Neural progenitor cell (in vitro differentiated cells): ENCODE measurements at regions not wholly inside any gene's neighbourhood (a gene's known extent, or its start where the extent isn't known, plus 50 kb on each side); places are given as distances from the start of the nearest gene placed in this dataset.

Experiments used
- DNase-seq: peaks from one replicate; pipeline ENCODE4 v3.0.0-alpha.2; 2016; ENCODE audit warnings: low spot score
- H2AFZ ChIP-seq: fragments of 200-600 bp; sonication (generic); replicated peaks from 2 replicates; pipeline ENCODE4 v1.6.1; 2016; ENCODE audit warnings: antibody characterized with exemption
- H3F3A ChIP-seq: fragments of 200-600 bp; sonication (generic); 2 replicates; pipeline ENCODE4 v1.6.1; 2016; ENCODE audit warnings: antibody characterized with exemption, low read depth
- H3K27ac ChIP-seq: fragments of 200-600 bp; sonication (generic); 2 replicates; pipeline ENCODE4 v1.5.1; 2016; ENCODE audit warnings: mild to moderate bottlenecking
- H3K27me3 ChIP-seq: fragments of 200-600 bp; sonication (generic); 2 replicates; pipeline ENCODE4 v1.6.1; 2016; ENCODE audit warnings: mild to moderate bottlenecking, moderate library complexity
- H3K36me3 ChIP-seq: fragments of 200-600 bp; sonication (generic); 2 replicates; pipeline ENCODE4 v1.5.1; 2016
- H3K4me1 ChIP-seq: fragments of 200-600 bp; sonication (generic); 2 replicates; pipeline ENCODE4 v1.6.1; 2016; ENCODE audit warnings: mixed run types
- H3K4me2 ChIP-seq: fragments of 200-600 bp; sonication (generic); 2 replicates; pipeline ENCODE4 v1.6.1; 2016
- H3K4me3 ChIP-seq: fragments of 200-600 bp; sonication (generic); 2 replicates; pipeline ENCODE4 v1.5.1; 2016
- H3K79me2 ChIP-seq: fragments of 200-600 bp; sonication (generic); 2 replicates; pipeline ENCODE4 v1.6.1; 2016; ENCODE audit warnings: low read depth
- H3K9ac ChIP-seq: fragments of 200-600 bp; sonication (generic); 2 replicates; pipeline ENCODE4 v1.6.1; 2016
- H3K9me3 ChIP-seq: fragments of 200-600 bp; sonication (generic); 2 replicates; pipeline ENCODE4 v1.5.1; 2016; ENCODE audit warnings: low read depth
- H4K20me1 ChIP-seq: fragments of 200-600 bp; sonication (generic); 2 replicates; pipeline ENCODE4 v1.6.1; 2016; ENCODE audit warnings: low read depth
- H3K27ac Mint-ChIP-seq: 3 replicates; pipeline ENCODE4 v1.8.0; 2021; ENCODE audit warnings: mixed read lengths
- H3K27me3 Mint-ChIP-seq: 2 replicates; pipeline ENCODE4 v1.8.0; 2022; ENCODE audit warnings: low read depth, mild to moderate bottlenecking, inconsistent platforms, moderate library complexity, mixed read lengths; ENCODE audit not compliant: insufficient read depth
- H3K36me3 Mint-ChIP-seq: 3 replicates; pipeline ENCODE4 v1.8.0; 2021; ENCODE audit warnings: mixed read lengths
- H3K4me1 Mint-ChIP-seq: 3 replicates; pipeline ENCODE4 v1.8.0; 2021; ENCODE audit warnings: mixed read lengths
- H3K4me3 Mint-ChIP-seq: 3 replicates; pipeline ENCODE4 v1.8.0; 2021; ENCODE audit warnings: mild to moderate bottlenecking, moderate library complexity, mixed read lengths
- H3K9me3 Mint-ChIP-seq: 3 replicates; pipeline ENCODE4 v1.8.0; 2020; ENCODE audit warnings: mixed read lengths
- CTCF ChIP-seq: fragments of 200-600 bp; sonication (generic); IDR thresholded peaks from 2 replicates; pipeline ENCODE4 v1.5.1; 2017; ENCODE audit warnings: antibody characterized with exemption, mild to moderate bottlenecking
- EZH2 ChIP-seq: fragments of 200-600 bp; sonication (generic); IDR thresholded peaks from 2 replicates; pipeline ENCODE4 v1.6.1; 2017; ENCODE audit warnings: antibody characterized with exemption, mild to moderate bottlenecking, moderate library complexity
- EZH2phosphoT487 ChIP-seq: fragments of 200-600 bp; sonication (generic); IDR thresholded peaks from 2 replicates; pipeline ENCODE4 v1.6.1; 2017; ENCODE audit warnings: antibody characterized with exemption

DNA sequence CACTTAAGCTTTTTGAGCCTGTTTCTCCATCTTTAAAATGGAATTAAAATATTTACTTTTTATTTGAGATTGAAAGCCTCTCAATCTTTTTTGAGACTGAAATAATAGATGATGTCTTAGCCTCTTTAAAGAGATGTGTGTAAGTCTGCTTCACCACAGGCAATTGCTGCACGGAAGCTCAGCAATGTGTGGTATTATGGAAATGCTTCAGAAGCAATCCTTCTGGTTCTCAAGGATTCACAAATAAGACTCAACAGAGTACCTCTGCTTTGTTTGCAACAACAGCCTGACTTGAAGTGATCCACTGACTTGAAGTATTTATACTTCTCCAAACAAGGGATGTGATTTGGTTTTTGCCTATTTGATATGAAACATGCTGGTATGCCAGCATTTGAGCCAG, 332.0 kb upstream of the RASGRP1 start:
- no peak overlapping the region for H3K9ac ChIP-seq
- H3K36me3 ChIP-seq: no peaks in the 10 kb centered on the region
- no peaks in the 10 kb centered on the region for H3F3A ChIP-seq
- no peak overlapping the region for H3K27ac Mint-ChIP-seq
- H3K27ac ChIP-seq: no peak overlapping the region
- H3K27me3 Mint-ChIP-seq: no peaks in the 10 kb centered on the region
- H3K4me3 ChIP-seq: no peak overlapping the region
- peaks cover 7% of the 10 kb centered on the region for H3K9me3 Mint-ChIP-seq
- peaks cover 6% of the 10 kb centered on the region for H3K4me1 Mint-ChIP-seq
- no peaks in the 10 kb centered on the region for H4K20me1 ChIP-seq
- DNase-seq: no peak
- no peaks in the 10 kb centered on the region for H3K27me3 ChIP-seq
- H3K79me2 ChIP-seq: no peaks in the 10 kb centered on the region
- peaks cover 5% of the 10 kb centered on the region for H3K4me1 ChIP-seq
- no peak overlapping the region for H3K4me2 ChIP-seq
- no peak overlapping the region for H3K4me3 Mint-ChIP-seq
- no peak overlapping the region for H2AFZ ChIP-seq
- no peaks in the 10 kb centered on the region for H3K9me3 ChIP-seq
- TF ChIP-seq EZH2phosphoT487 (no peak), EZH2 (no peak), CTCF (no peak)
- no peaks in the 10 kb centered on the region for H3K36me3 Mint-ChIP-seq

GRCh38 chr15:38897551-38897950, 332.9 kb upstream of the RASGRP1 start:
- no peaks in the 10 kb centered on the region for H3K79me2 ChIP-seq
- no peaks in the 10 kb centered on the region for H3K36me3 ChIP-seq
- no peaks in the 10 kb centered on the region for H3K27me3 Mint-ChIP-seq
- no peak overlapping the region for H3K27ac Mint-ChIP-seq
- H3K4me1 ChIP-seq: peaks cover 5% of the 10 kb centered on the region
- no peak overlapping the region for H3K4me3 ChIP-seq
- H3K4me3 Mint-ChIP-seq: no peak overlapping the region
- H3K9me3 Mint-ChIP-seq: no peaks in the 10 kb centered on the region
- H3K36me3 Mint-ChIP-seq: no peaks in the 10 kb centered on the region
- H4K20me1 ChIP-seq: no peaks in the 10 kb centered on the region
- TF ChIP-seq EZH2 (no peak), EZH2phosphoT487 (no peak), CTCF (no peak)
- no peaks in the 10 kb centered on the region for H3K9me3 ChIP-seq
- H3K9ac ChIP-seq: no peak overlapping the region
- H3K27me3 ChIP-seq: no peaks in the 10 kb centered on the region
- H3F3A ChIP-seq: no peaks in the 10 kb centered on the region
- DNase-seq: no peak
- H3K4me2 ChIP-seq: no peak overlapping the region
- peaks cover 6% of the 10 kb centered on the region for H3K4me1 Mint-ChIP-seq
- no peak overlapping the region for H3K27ac ChIP-seq
- no peak overlapping the region for H2AFZ ChIP-seq

- no peak overlapping the region for H3K4me3 ChIP-seq
- H3K27me3 ChIP-seq: no peaks in the 10 kb centered on the region
- no peak overlapping the region for H3K4me3 Mint-ChIP-seq
- H3K36me3 Mint-ChIP-seq: no peaks in the 10 kb centered on the region
- no peak overlapping the region for H3K27ac Mint-ChIP-seq
- no peaks in the 10 kb centered on the region for H4K20me1 ChIP-seq
- peaks cover 5% of the 10 kb centered on the region for H3K4me1 ChIP-seq
- TF ChIP-seq CTCF: no peak
- no peak for TF ChIP-seq EZH2phosphoT487
- no peak for TF ChIP-seq EZH2
- H3K27me3 Mint-ChIP-seq: no peaks in the 10 kb centered on the region
- H3K4me2 ChIP-seq: no peak overlapping the region
- H3K79me2 ChIP-seq: no peaks in the 10 kb centered on the region
- no peak overlapping the region for H3K9ac ChIP-seq
- H3K27ac ChIP-seq: no peak overlapping the region
- no peaks in the 10 kb centered on the region for H3K36me3 ChIP-seq
- H3K4me1 Mint-ChIP-seq: peaks cover 6% of the 10 kb centered on the region
- no peak overlapping the region for H2AFZ ChIP-seq
- H3K9me3 ChIP-seq: no peaks in the 10 kb centered on the region
- H3F3A ChIP-seq: no peaks in the 10 kb centered on the region
- no peaks in the 10 kb centered on the region for H3K9me3 Mint-ChIP-seq
- no peak for DNase-seq
Measured at GRCh38 chr15:38898236-38898635, 333.6 kb upstream of the RASGRP1 start.

DNA sequence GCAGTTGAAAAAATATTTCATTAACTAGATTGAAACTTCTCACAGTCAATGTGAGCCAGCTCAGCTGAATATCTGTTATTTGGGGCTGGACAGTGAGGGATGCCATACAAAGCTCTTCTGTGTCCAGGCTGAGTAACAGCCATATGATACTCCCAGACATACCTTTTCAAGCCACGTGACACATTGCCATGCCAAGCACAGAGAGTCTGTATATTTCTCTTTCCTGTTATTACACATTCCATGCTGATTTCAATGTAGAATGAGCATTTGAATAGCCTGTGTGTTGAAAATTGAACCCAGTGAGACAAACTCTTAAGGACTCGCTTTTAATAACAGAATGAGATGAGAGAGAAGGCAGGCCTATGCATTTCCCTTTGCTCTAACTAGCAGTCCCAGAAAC, 334.7 kb upstream of the RASGRP1 start:
- no peaks in the 10 kb centered on the region for H3K27me3 Mint-ChIP-seq
- H3F3A ChIP-seq: no peaks in the 10 kb centered on the region
- H3K9me3 Mint-ChIP-seq: no peaks in the 10 kb centered on the region
- H4K20me1 ChIP-seq: no peaks in the 10 kb centered on the region
- no peak overlapping the region for H3K27ac Mint-ChIP-seq
- peaks cover 5% of the 10 kb centered on the region for H3K4me1 ChIP-seq
- H3K4me2 ChIP-seq: no peak overlapping the region
- H3K36me3 ChIP-seq: no peaks in the 10 kb centered on the region
- H3K79me2 ChIP-seq: no peaks in the 10 kb centered on the region
- no peak overlapping the region for H3K9ac ChIP-seq
- no peak overlapping the region for H3K4me3 Mint-ChIP-seq
- peaks cover 3% of the 10 kb centered on the region for H3K4me1 Mint-ChIP-seq
- H3K27me3 ChIP-seq: no peaks in the 10 kb centered on the region
- no peak for TF ChIP-seq EZH2
- no peak for TF ChIP-seq EZH2phosphoT487
- no peak for TF ChIP-seq CTCF
- H3K4me3 ChIP-seq: no peak overlapping the region
- no peak overlapping the region for H3K27ac ChIP-seq
- H3K36me3 Mint-ChIP-seq: no peaks in the 10 kb centered on the region
- H3K9me3 ChIP-seq: no peaks in the 10 kb centered on the region
- no peak overlapping the region for H2AFZ ChIP-seq
- no peak for DNase-seq
